LNCAP (cell line): ENCODE measurements at regions not wholly inside any gene's neighbourhood (a gene's known extent, or its start where the extent isn't known, plus 50 kb on each side); places are given as distances from the start of the nearest gene placed in this dataset.

Experiments
- CTCF ChIP-seq: fragments of 450-650 bp; IDR thresholded peaks from 2 replicates; pipeline ENCODE4 v1.5.1; 2017; ENCODE audit warnings: mild to moderate bottlenecking

GRCh38 chr15:81751816-81752545 lies 293.8 kb downstream of the MEX3B start:
- TF ChIP-seq CTCF = no peak

GRCh38 chr15:81751256-81751655 lies 294.6 kb downstream of the MEX3B start:
- no peak for TF ChIP-seq CTCF

GRCh38 chr15:81749716-81750375 lies 296.0 kb downstream of the MEX3B start:
- TF ChIP-seq CTCF = no peak

DNA sequence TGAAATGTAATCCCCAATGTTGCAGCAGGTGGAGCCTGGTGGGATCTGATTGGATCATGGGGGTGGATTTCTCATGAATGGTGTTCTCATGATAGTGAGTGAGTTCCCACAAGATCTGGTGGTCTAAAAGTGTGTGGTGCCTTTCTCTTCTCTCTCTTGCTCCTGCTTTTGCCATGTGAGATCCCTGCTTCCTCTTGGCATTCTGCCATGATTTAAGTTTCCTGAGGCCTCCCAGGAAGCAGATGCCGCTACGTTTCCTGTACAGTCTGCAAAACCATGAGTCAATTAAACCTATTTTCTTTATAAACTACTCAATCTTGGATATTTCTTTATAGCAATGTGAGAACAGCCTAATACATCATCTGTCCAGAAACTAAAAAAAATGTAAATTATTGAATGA lies 298.3 kb downstream of the MEX3B start:
- no peak for TF ChIP-seq CTCF

DNA sequence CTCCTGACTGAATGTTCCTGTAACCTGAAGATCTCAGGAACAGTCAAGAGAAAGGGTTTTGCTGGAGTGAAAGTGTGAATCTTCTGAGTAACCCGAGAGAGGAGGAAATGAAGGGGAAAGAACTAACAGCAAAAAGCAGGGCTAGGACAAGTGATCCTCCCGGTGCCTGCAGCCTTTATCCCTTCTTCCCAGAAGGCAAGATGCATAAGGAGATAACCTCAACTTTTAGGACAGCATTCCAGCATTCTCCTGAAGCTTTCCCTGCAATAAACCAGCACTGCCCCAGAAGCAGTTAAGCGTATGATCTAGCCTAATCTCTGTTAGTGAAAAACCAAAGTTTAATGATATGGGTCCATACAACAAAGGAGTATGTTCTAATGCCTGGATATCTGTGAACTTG lies 298.8 kb downstream of the MEX3B start:
- TF ChIP-seq CTCF = no peak

DNA sequence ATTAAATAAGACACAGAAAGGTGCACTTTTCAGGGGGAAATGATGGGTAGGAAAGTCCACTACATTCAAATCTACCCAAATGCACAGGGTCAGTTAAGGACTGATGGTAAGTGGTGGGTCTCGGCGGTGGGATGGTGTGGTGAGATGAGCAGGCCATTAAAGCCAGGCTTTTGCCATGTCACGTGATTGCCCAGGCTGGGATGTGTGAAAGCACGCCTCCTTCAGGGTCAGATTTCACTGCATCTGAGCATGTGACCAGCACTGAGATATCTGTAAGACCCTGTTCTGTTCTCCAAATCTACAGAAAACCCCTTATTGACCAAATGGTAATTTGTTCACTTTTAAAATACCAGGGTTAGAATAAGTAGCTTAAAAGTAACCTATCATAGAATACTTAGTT lies 301.5 kb downstream of the MEX3B start:
- no peak for TF ChIP-seq CTCF

- TF ChIP-seq CTCF = no peak
These were observed 305.4 kb downstream of the MEX3B start for GRCh38 chr15:81740416-81740815.
